GM18951 (cell line): ENCODE measurements at regions not wholly inside any gene's neighbourhood (a gene's known extent, or its start where the extent isn't known, plus 50 kb on each side); places are given as distances from the start of the nearest gene placed in this dataset.

Experiments
- POLR2A ChIP-seq: IDR thresholded peaks from 4 replicates; pipeline ENCODE4 v1.6.1; 2011; ENCODE audit warnings: mild to moderate bottlenecking; ENCODE audit not compliant: insufficient read length, insufficient read depth; ENCODE audit errors: extremely low read depth
- in situ Hi-C: fragments of 300-500 bp; cut with MboI; formaldehyde crosslinking; loops from one replicate; pipeline ENCODE4 v1.12.0; 2022; ENCODE audit warnings: low sequenced_read_pairs, mixed read lengths, inconsistent platforms; ENCODE audit not compliant: unreplicated experiment

DNA sequence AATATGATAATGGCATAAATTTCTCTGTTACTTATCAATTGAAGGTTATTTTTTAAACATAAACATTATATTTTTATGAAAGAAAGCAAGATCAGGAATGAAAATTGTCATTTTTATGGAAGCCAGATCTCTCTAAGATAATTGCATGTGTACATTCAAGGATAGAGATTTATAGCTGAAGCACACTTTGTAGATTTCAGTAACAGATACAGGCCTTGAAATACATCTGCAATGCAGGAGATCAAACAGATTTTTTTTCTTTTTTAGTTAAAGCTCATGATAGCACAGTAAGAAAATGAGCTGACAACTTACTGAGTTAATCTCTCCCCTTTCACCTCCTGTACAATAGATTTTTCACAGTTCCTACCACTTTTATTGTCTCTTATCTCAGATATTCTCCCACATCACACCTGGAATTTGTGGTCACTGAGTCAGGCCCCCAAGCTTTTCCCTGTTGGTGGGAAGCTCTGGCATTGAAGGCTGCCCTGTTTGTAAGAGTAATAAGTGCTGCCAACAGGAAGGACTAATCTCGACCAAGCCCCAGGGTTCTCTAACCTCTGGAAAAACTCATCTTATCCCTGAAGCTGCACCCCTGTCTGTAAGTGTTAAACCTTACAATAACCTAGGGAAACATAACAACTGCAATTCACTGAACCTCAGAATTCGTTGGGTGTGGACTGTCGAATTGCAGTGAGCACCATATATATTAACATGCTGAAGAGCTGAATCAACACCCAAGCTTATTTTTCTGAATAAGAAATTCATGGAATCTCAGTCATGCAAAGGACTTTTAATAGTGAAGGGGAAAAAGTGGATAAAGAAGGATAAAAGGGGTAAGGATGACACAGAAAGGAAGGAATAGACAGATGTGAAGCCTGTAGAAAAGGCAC lies 599.0 kb downstream of the LMO4 start:
- TF ChIP-seq POLR2A = no peak
- in situ Hi-C loops = no loop called here

DNA sequence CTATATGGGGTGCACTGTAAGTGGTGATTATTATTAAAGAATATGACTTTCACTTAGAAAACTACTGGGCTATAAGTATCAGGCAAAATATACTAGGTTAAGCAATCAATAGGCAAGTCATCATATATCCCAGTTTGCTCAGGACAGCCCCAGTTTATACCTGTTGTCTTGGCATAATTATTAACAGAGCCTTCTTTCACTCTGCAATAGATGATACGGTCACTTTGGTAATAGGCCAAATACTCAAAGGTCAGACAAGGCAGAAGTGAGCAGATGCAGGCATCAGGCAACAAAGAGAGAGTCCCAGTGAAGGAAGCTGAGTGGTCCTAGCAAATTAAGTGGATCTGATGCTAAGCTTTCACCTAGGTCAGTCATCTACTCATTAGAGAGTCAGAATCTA lies 599.9 kb downstream of the LMO4 start:
- in situ Hi-C loops = no loop called here
- TF ChIP-seq POLR2A = no peak

DNA sequence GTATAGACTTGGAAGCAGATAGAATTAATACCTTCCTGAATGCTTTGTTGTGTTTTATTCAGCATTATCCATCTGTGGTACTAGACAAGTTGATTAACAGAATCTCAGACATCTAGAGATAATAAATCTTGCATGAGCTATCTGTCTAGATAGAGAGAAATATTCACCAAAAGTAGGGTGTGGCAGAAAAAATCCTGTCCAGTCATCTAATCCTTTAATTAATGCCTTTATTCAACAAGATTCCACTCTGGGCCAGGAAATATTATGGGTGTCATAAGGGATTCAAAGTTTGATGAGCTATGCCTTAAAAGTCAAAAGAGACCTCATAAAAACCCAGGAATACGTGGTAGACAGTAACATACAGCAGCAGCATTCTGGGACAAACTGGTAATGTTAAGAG lies 601.2 kb downstream of the LMO4 start:
- in situ Hi-C loops = no loop called here
- TF ChIP-seq POLR2A = no peak

DNA sequence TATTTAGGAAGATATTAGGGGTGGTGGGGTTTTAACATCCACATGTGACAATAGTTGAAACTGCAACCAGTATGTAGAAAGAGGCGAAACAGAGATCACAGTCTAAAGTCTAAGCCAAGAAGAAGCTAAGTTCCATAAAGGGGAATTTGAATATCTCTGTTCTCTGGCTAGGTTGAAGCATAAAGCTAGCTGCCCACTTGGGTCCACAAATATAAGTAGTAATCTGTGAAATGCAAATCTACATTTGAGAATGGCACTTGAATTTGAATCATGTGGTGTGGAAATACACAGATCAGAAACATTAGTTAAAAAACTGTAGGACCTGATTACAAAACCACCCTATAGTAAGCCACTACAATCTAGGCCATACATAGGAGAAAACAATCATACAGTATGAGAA lies 602.1 kb downstream of the LMO4 start:
- in situ Hi-C loops = no loop called here
- no peak for TF ChIP-seq POLR2A

DNA sequence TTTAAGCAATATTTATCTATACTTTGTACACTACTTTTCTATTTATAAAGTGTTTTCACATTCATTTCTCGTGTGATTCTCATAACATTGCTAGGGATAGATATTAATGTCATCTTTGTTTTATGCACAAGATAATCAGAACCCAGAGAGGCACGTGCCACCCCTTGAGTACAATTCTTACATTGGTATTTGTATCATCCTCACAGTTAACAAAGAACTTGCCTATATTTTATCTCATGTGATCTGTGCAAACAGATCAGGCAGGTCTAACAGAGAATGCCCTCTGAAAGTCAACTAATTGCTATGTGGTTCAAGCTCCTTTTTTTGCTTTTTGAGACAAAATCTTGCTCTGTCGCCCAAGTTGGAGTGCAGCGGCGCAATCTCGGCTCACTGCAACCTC lies 604.5 kb downstream of the LMO4 start:
- in situ Hi-C loops = no loop called here

DNA sequence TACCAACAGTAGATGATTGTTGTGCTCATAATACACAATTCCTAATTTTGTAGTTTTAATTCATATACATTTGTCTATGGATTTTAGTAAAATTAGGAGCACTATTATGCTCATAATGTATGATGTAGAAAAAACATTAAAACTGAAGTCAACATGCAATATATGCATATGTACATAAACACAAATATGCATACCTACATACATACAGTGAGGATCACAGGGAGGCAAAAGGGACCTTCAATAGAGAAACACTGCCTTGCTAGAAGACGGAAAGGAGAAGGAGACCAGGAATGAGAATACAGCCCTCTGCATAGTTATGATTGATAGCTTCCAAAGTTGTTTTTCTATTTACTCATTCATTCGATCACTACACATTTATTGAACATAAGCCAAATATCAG lies 606.5 kb downstream of the LMO4 start:
- TF ChIP-seq POLR2A = no peak
- in situ Hi-C loops = no loop called here

More for the DNA sequence above, 604.5 kb downstream of the LMO4 start:
- TF ChIP-seq POLR2A = no peak

DNA sequence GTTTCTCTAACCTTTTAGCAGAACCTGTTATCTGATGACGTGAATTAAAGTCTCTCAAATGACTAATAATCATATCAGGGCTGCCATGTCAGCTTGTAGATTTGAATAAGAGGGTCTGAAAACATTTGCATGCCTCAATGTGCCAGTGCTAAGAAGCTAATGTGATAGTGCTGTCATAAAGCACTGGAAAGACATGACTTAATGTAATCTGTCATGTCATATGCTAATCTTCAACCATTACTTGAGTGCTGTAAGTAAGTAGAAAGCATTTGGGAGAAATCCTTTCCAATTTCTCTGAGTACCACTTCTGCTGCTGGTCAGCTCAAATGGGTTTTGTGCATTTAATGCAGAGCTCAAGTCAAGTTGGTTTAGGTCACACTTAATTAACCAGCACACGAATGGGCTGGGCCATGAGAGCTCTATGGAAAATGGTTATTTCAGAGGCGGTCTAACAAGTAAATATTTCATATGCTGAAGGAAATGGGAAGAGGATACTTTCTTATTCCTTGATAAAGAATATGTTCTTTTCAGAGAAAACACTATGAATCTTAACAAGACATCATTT lies 609.2 kb downstream of the LMO4 start:
- no peak for TF ChIP-seq POLR2A
- in situ Hi-C loops = no loop called here

DNA sequence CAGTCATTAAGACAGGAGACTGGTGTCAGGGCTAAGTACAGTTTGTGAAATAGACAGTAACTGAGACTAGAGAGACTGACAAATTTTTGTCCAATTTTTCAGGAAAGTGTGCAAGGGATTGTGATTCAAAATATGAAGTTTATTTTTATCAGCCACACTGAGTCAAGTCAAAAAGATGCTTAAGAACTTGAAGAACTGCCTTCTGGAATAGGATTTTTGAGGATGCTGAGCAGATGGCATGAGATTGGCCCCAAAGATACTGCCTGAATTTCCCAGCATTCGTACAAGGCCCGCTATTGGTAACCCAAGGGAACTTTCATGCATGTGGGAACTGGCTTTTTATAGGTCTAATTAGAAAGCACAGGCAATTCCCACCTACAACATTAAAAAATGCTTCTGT lies 610.0 kb downstream of the LMO4 start:
- in situ Hi-C loops = no loop called here
- TF ChIP-seq POLR2A = no peak

DNA sequence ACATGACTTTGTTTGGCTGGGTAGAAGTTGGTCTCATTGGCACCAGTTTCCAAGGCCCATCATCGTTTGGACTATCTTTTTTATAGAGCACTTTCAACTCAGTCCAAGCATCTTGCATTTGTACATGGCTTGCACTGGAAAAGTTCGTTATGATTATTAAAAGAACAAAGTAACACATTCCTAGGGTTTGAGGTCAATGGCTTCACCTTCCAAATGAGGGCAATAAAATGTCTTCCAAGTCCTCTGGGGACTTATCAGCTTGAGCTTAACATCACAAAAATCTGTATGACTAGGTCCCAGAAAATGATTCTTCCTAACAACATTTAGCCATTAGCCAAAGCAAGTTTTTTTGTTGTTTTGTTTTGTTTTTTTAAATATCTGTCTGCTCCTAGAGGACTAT lies 610.8 kb downstream of the LMO4 start:
- TF ChIP-seq POLR2A = no peak
- in situ Hi-C loops = no loop called here

DNA sequence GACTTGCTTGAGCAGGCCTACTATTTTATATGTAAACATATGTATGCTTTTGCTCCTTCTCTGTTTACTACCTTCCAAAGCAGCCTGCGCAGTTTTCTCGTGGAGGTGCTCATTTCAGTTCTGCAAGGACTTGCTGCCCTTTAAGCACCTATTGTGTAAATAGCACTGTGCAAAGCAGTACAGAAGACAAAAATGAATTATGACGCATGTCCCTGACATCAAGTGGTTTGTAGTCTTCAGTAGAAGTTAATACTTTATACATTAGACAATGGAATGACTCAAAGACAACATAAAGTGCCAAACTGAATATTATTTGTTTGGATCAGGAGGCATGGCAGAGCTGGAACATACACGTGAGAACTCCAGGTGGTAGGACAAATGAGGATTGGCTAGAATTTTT lies 611.7 kb downstream of the LMO4 start:
- in situ Hi-C loops = no loop called here
- no peak for TF ChIP-seq POLR2A

DNA sequence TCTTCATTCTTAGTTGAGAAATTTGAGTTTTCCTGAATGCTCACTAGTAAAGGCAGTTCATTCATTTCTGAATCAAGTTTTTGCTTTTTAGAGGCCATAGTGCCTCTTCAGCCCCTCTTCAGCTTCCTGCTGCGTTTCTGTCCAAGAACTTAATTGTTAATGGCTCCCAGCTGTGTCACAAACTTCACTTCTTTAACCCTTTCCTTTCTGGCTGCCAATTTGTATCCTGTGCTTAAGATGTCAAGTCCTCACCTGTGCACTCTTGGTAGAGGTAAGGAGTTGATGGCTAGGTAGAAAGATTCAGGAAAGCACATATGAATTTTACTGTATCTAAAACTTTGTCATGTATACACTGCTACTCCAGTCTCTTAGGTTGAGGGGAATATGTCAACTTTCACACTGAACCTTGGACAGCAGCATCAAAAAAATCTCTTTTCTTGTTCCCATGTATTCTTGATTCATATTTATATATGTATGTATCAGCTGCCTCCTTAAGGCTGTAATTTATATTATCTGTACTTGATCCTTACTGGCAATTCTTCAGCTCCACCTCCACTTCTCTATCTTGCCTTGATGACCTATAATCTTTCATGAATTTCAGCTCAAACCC lies 612.8 kb downstream of the LMO4 start:
- no peak for TF ChIP-seq POLR2A
- in situ Hi-C loops = no loop called here

DNA sequence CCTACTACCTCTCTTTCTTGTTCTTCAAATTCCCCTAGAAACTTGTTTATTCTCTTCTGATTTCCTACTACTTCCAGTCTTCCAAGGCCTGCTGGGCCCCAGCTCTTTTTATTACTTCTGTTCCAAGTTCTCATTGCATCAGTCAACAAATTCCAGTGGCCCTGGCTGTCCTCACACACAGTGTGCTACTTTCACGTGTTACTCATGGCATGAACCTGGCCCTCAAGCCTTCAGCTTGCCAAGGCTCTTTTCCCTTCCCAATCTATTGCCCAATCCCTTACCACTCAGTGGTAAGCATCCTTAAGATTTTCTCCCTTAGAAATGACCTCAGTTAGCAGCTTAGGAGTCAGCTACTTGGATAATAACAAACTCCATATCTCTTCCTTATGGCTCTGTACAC lies 613.5 kb downstream of the LMO4 start:
- TF ChIP-seq POLR2A = no peak

DNA sequence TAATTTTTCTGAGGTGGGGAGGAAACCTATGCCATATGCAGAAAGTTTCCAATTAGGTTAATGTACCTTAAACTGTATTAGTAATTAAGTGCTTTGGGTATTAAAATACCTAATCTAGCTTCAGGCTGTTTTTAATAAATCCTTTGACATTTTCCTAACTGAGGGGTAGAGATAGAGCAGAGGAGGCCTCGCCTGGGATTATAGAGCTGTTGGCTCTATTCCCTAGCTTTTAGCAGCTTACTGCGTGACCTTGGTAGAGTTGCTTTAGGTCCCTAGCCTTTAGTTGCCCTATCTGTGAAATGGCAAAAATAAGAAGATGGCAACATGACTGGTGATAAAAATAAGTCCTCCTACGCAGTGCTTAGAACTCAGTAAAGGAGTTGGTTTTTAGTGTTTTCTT lies 621.0 kb downstream of the LMO4 start:
- TF ChIP-seq POLR2A = no peak
- in situ Hi-C loops = loop anchor here (25.0 kb wide), 2 partner anchors 637 to 812 kb away; no protein-coding TSS in a partner anchor

More for the DNA sequence above, 613.5 kb downstream of the LMO4 start:
- in situ Hi-C loops = no loop called here

DNA sequence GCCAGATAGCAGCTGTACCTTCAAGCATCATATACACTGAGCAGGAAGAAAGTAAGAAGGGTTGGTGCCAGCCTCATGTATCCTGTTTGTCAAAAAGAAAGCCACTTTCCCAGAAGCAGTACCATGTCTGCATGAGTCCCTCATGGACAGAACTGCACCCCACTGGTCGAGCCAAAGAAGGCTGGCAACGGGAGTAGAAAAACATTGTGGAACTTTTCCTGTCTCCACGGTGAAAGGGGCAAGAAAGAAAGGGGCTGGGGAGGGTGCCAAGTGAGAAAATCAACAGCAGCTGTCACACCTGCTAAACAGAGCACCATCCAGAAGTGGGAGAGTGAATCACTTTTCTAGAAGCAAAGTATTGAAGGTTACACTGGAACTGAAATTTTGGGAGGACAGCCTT lies 621.7 kb downstream of the LMO4 start:
- in situ Hi-C loops = loop anchor here (25.0 kb wide), 2 partner anchors 638 to 813 kb away; no protein-coding TSS in a partner anchor
- no peak for TF ChIP-seq POLR2A
